Vagina (tissue), 2 donors: ENCODE measurements at regions not wholly inside any gene's neighbourhood (a gene's known extent, or its start where the extent isn't known, plus 50 kb on each side); places are given as distances from the start of the nearest gene placed in this dataset.

Experiments
- DNase-seq, 2 donors: peaks; one replicate each; pipeline ENCODE4 v3.0.0-alpha.2; 2017; ENCODE audit errors: extremely low spot score in 2 of 2
- H3K27ac ChIP-seq: fragments of 200-600 bp; sonication (generic); one replicate; pipeline ENCODE4 v1.5.1; 2019
- H3K27me3 ChIP-seq: fragments of 200-600 bp; sonication (generic); one replicate; pipeline ENCODE4 v1.5.1; 2019
- H3K36me3 ChIP-seq, 2 donors: fragments of 200-600 bp; sonication (generic); one replicate each; pipeline ENCODE4 v1.5.1; 2017 to 2019
- H3K4me1 ChIP-seq: fragments of 200-600 bp; sonication (generic); one replicate; pipeline ENCODE4 v1.5.1; 2019
- H3K4me3 ChIP-seq, 2 donors: fragments of 200-600 bp; sonication (generic); 1 replicate in 1 of 2; 2 replicates in 1 of 2; pipeline ENCODE4 v1.5.1; 2016 to 2019
- H3K9me3 ChIP-seq: fragments of 200-600 bp; sonication (generic); one replicate; pipeline ENCODE4 v1.5.1; 2019
- POLR2A ChIP-seq, 2 donors: fragments of 450-650 bp; IDR thresholded peaks; one replicate each; pipeline ENCODE4 v1.6.1; 2017; ENCODE audit warnings: antibody characterized with exemption in 2 of 2, mild to moderate bottlenecking in 2 of 2, moderate library complexity in 2 of 2
- POLR2AphosphoS5 ChIP-seq, 2 donors: sonication (generic); formaldehyde crosslinking; IDR thresholded peaks; one replicate each; pipeline ENCODE4 v1.9.0; 2017; ENCODE audit warnings: antibody characterized with exemption in 2 of 2, mild to moderate bottlenecking in 2 of 2, low read depth in 1 of 2; ENCODE audit not compliant: insufficient read depth in 1 of 2
- intact Hi-C: fragments of 100-400 bp; cut with DNase I; formaldehyde crosslinking; loops from one replicate; pipeline ENCODE4 v1.15.1; 2023
- TF ChIP-seq, protein P1 (sequence below), 3 experiments: fragments of 450-650 bp in 2 of 3; fragments of 200-600 bp in 1 of 3; sonication (generic) in 1 of 3; IDR thresholded peaks; one replicate each; pipeline ENCODE4 v1.5.1; 2017 to 2019; ENCODE audit warnings: antibody characterized with exemption in 3 of 3, mild to moderate bottlenecking in 2 of 3, moderate library complexity in 2 of 3

GRCh38 chr12:85711735-85712390, 124.3 kb downstream of the RASSF9 start:
- H3K36me3 ChIP-seq, result no peaks in the 10 kb centered on the region
- peaks cover 13% of the 10 kb centered on the region for H3K4me1 ChIP-seq
- no peaks in the 10 kb centered on the region for H3K9me3 ChIP-seq
- H3K27me3 ChIP-seq, result no peaks in the 10 kb centered on the region
- TF ChIP-seq POLR2AphosphoS5 (IDR thresholded peaks at IDR 0.05; ENCODE audit: insufficient read depth in 1 of 2, low read depth in 1 of 2) (peak in 1 of 2 donors; percentile 33), POLR2A (IDR thresholded peaks at IDR 0.05) (no peak)
- DNase-seq, result peak in 1 of 2 donors; percentile 93
- no peak overlapping the region for H3K4me3 ChIP-seq
- intact Hi-C loops, result no loop called here
- H3K27ac ChIP-seq, result peak overlapping the region; percentile 42

DNA sequence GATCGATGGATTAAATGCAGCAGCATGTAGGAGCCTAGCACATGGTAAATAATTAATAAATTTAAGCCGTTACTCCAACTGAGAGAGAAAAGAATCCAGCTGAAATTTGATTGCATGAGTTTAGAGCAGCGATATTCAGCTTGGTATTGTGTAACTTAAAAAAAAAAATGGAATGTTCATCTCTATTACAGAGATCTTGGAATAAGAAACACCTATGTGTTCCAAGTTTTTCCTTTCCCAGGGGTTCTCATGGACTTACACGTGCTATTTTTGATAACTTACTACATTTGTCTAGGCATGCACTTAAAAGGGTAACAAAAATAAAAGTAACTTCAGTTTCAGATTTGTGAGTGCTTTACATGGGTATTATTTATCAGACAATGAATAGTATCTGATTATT, 122.8 kb downstream of the RASSF9 start:
- intact Hi-C loops, result no loop called here
- no peak for TF ChIP-seq POLR2A (IDR thresholded peaks at IDR 0.05)
- TF ChIP-seq, protein P1, sequence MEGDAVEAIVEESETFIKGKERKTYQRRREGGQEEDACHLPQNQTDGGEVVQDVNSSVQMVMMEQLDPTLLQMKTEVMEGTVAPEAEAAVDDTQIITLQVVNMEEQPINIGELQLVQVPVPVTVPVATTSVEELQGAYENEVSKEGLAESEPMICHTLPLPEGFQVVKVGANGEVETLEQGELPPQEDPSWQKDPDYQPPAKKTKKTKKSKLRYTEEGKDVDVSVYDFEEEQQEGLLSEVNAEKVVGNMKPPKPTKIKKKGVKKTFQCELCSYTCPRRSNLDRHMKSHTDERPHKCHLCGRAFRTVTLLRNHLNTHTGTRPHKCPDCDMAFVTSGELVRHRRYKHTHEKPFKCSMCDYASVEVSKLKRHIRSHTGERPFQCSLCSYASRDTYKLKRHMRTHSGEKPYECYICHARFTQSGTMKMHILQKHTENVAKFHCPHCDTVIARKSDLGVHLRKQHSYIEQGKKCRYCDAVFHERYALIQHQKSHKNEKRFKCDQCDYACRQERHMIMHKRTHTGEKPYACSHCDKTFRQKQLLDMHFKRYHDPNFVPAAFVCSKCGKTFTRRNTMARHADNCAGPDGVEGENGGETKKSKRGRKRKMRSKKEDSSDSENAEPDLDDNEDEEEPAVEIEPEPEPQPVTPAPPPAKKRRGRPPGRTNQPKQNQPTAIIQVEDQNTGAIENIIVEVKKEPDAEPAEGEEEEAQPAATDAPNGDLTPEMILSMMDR (IDR thresholded peaks at IDR 0.05), result no peak
- TF ChIP-seq POLR2AphosphoS5 (IDR thresholded peaks at IDR 0.05; ENCODE audit: insufficient read depth in 1 of 2, low read depth in 1 of 2), result no peak
- H3K27me3 ChIP-seq, result no peaks in the 10 kb centered on the region
- no peak overlapping the region for H3K4me3 ChIP-seq
- peaks cover 13% of the 10 kb centered on the region for H3K4me1 ChIP-seq
- DNase-seq, result no peak
- H3K36me3 ChIP-seq, result no peaks in the 10 kb centered on the region
- peak overlapping the region; percentile 29 for H3K27ac ChIP-seq
- H3K9me3 ChIP-seq, result no peaks in the 10 kb centered on the region

- intact Hi-C loops, result no loop called here
- Histone ChIP-seq H3K27ac (no peak overlapping the region), H3K27me3 (no peaks in the 10 kb centered on the region), H3K4me1 (peaks cover 13% of the 10 kb centered on the region), H3K4me3 (no peak overlapping the region), H3K9me3 (no peaks in the 10 kb centered on the region), H3K36me3 (no peaks in the 10 kb centered on the region)
- TF ChIP-seq, protein P1 (IDR thresholded peaks at IDR 0.05), result no peak
- TF ChIP-seq POLR2AphosphoS5 (IDR thresholded peaks at IDR 0.05; ENCODE audit: insufficient read depth in 1 of 2, low read depth in 1 of 2) (no peak), POLR2A (IDR thresholded peaks at IDR 0.05) (no peak)
- DNase-seq, result no peak
Observed at GRCh38 chr12:85714425-85714824, 121.8 kb downstream of the RASSF9 start.

- no peaks in the 10 kb centered on the region for H3K4me1 ChIP-seq
- H3K4me3 ChIP-seq, result no peak overlapping the region
- no peaks in the 10 kb centered on the region for H3K9me3 ChIP-seq
- H3K36me3 ChIP-seq, result no peaks in the 10 kb centered on the region
- DNase-seq, result no peak
- intact Hi-C loops, result no loop called here
- H3K27ac ChIP-seq, result no peak overlapping the region
- no peak for TF ChIP-seq POLR2AphosphoS5 (IDR thresholded peaks at IDR 0.05; ENCODE audit: insufficient read depth in 1 of 2, low read depth in 1 of 2)
- TF ChIP-seq, protein P1 (IDR thresholded peaks at IDR 0.05), result no peak
- no peaks in the 10 kb centered on the region for H3K27me3 ChIP-seq
Observed at GRCh38 chr12:85720308-85721033, 115.7 kb downstream of the RASSF9 start.

DNA sequence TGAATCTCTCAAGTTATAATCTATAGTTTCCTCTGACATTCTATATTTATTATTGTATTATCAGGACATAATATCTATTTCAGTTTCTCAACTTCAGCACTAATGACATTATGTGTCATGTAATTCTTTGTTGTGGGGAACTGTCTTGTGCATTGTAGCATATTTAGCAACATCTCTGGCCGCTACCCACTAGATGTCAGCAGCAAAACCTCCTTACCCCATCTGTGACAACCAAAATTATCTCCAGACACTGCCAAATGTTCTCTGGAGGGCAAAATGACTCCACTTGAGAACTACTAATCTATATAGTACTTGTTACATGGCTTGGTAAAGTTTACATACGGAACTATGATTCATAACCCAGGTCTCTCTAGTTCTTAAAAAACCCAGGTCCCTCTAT, 110.2 kb downstream of the RASSF9 start:
- H3K4me3 ChIP-seq, result no peak overlapping the region
- H3K9me3 ChIP-seq, result no peaks in the 10 kb centered on the region
- no peak for DNase-seq
- H3K36me3 ChIP-seq, result no peaks in the 10 kb centered on the region
- no peaks in the 10 kb centered on the region for H3K27me3 ChIP-seq
- intact Hi-C loops, result no loop called here
- no peak overlapping the region for H3K27ac ChIP-seq
- no peaks in the 10 kb centered on the region for H3K4me1 ChIP-seq
- TF ChIP-seq POLR2A (IDR thresholded peaks at IDR 0.05), result no peak

DNA sequence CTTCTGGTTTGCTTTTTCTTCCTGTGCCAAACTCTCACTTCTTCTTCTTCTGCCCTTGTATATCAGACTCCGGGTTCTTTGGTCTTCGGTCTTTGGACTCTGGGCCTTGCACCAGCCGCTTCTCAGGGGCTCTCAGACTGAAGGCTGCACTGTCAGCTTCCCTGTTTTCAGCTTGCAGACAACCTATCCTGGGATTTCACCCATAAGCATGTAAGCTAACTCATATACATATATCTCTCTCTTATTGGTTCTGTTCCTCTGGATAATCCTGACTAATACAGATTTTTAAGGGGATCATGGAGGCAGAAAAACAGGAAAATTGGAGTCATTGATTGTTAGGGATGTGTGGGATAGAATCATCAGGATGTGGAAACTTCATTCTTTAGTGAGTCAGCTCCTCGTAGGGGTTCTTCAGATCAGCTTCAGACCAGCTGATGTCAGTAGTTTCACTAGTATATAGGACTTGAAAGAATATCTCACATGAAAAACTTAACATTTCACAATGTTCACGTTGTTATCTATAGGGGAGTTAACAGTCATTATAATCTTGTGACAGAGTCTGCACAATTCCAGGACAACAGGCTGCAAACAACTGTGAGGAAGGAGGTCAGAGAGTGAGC, 102.9 kb downstream of the RASSF9 start:
- no peak for DNase-seq
- TF ChIP-seq, protein P1 (IDR thresholded peaks at IDR 0.05), result no peak
- TF ChIP-seq POLR2A (IDR thresholded peaks at IDR 0.05), result no peak
- TF ChIP-seq POLR2AphosphoS5 (IDR thresholded peaks at IDR 0.05; ENCODE audit: insufficient read depth in 1 of 2, low read depth in 1 of 2), result no peak
- intact Hi-C loops, result no loop called here
- no peaks in the 10 kb centered on the region for H3K4me1 ChIP-seq
- H3K27ac ChIP-seq, result no peak overlapping the region
- H3K36me3 ChIP-seq, result no peaks in the 10 kb centered on the region
- H3K9me3 ChIP-seq, result no peaks in the 10 kb centered on the region
- no peaks in the 10 kb centered on the region for H3K27me3 ChIP-seq
- H3K4me3 ChIP-seq, result no peak overlapping the region
